B cell (primary cell): ENCODE measurements at regions not wholly inside any gene's neighbourhood (a gene's known extent, or its start where the extent isn't known, plus 50 kb on each side); places are given as distances from the start of the nearest gene placed in this dataset.

Experiments used
- ATAC-seq: fragments of 200-7000 bp; cut with Tn5 transposase; one replicate; pipeline ENCODE4 v1.10.0; 2021; ENCODE audit warnings: low read depth, mild to moderate bottlenecking, moderate number of reproducible peaks, moderate library complexity
- CTCF ChIA-PET: fragments of 350-600 bp; sonication (Branson Sonifier 250); formaldehyde crosslinking; loops from one replicate; lab custom pipeline; 2021; ENCODE audit warnings: antibody characterized with exemption, inconsistent platforms; lab: Charles Lee
- POLR2A ChIA-PET: fragments of 350-600 bp; sonication (Branson Sonifier 250); formaldehyde crosslinking; loops from one replicate; lab custom pipeline; 2021; ENCODE audit warnings: antibody characterized with exemption; lab: Charles Lee
- DNase-seq: peaks from one replicate; pipeline ENCODE4 v3.0.0; 2013
- H2AFZ ChIP-seq: 2 replicates; pipeline ENCODE4 v1.6.1; 2012; ENCODE audit warnings: mild to moderate bottlenecking, low read depth, low read length; ENCODE audit not compliant: insufficient read depth, poor library complexity, severe bottlenecking
- H3K27ac ChIP-seq, 2 donors: 1 replicate in 1 of 2; 2 replicates in 1 of 2; pipeline ENCODE4 v1.5.1; 2012 to 2013; ENCODE audit warnings: low read length in 2 of 2, mild to moderate bottlenecking in 2 of 2, moderate library complexity in 1 of 2
- H3K27me3 ChIP-seq, 4 experiments: fragments of 200-600 bp in 1 of 4; sonication (generic) in 1 of 4; replicated peaks in 1 of 4; 1 replicate in 2 of 4; 2 replicates in 2 of 4; pipeline versions ENCODE4 v1.6.1 to v1.7.0; 2013 to 2016; ENCODE audit warnings: low read length in 3 of 4, mild to moderate bottlenecking in 2 of 4, mixed read lengths in 1 of 4, moderate library complexity in 1 of 4; ENCODE audit not compliant: insufficient read depth in 4 of 4, control insufficient read depth in 3 of 4; ENCODE audit errors: control extremely low read depth in 1 of 4
- H3K36me3 ChIP-seq, 2 experiments: replicated peaks in 1 of 2; 1 replicate in 1 of 2; 2 replicates in 1 of 2; pipeline versions ENCODE4 v1.6.1 to v1.7.1; 2013; ENCODE audit warnings: low read length in 1 of 2; ENCODE audit not compliant: insufficient read depth in 2 of 2, control insufficient read depth in 1 of 2; ENCODE audit errors: control extremely low read depth in 1 of 2, extremely low read depth in 1 of 2
- H3K4me1 ChIP-seq, 2 donors: fragments of 200-600 bp in 1 of 2; sonication (generic) in 1 of 2; 1 replicate in 1 of 2; 2 replicates in 1 of 2; pipeline versions ENCODE4 v1.5.1 to v1.6.1; 2013 to 2017; ENCODE audit warnings: low read length in 2 of 2; ENCODE audit not compliant: control insufficient read depth in 2 of 2, insufficient read depth in 2 of 2
- H3K4me2 ChIP-seq: replicated peaks from 2 replicates; pipeline ENCODE3; 2012; ENCODE audit warnings: mild to moderate bottlenecking, low read depth, low read length; ENCODE audit not compliant: poor library complexity, severe bottlenecking
- H3K4me3 ChIP-seq, 5 experiments: fragments of 200-600 bp in 1 of 5; sonication (generic) in 1 of 5; 1 replicate in 3 of 5; 2 replicates in 2 of 5; pipeline versions ENCODE4 v1.5.1 to v1.7.0; 2011 to 2016; ENCODE audit warnings: low read length in 4 of 5, mild to moderate bottlenecking in 4 of 5, low read depth in 2 of 5, control low read depth in 1 of 5, moderate library complexity in 1 of 5; ENCODE audit not compliant: insufficient read depth in 1 of 5; ENCODE audit errors: control extremely low read depth in 1 of 5, extremely low read depth in 1 of 5
- H3K79me2 ChIP-seq: fragments of 200-600 bp; sonication (generic); one replicate; pipeline ENCODE4 v1.6.0; 2016; ENCODE audit warnings: low read length; ENCODE audit not compliant: control insufficient read depth, insufficient read depth
- H3K9ac ChIP-seq: fragments of 200-600 bp; sonication (generic); 2 replicates; pipeline ENCODE4 v1.6.1; 2017; ENCODE audit warnings: mild to moderate bottlenecking, low read length, moderate library complexity
- H3K9me3 ChIP-seq, 3 donors: one replicate each; pipeline versions ENCODE4 v1.6.1 to v1.7.1; 2013; ENCODE audit warnings: low read length in 2 of 3; ENCODE audit not compliant: control insufficient read depth in 2 of 3, insufficient read depth in 1 of 3; ENCODE audit errors: control extremely low read depth in 1 of 3
- H4K20me1 ChIP-seq: 2 replicates; pipeline ENCODE4 v1.6.0; 2012; ENCODE audit warnings: mild to moderate bottlenecking, low read length; ENCODE audit not compliant: insufficient read depth, control insufficient read depth, poor library complexity, severe bottlenecking
- H3K27ac Mint-ChIP-seq: one replicate; pipeline ENCODE4 v1.8.0; 2021; ENCODE audit warnings: mixed read lengths
- H3K27me3 Mint-ChIP-seq: one replicate; pipeline ENCODE4 v1.8.0; 2021; ENCODE audit warnings: mixed read lengths
- H3K4me1 Mint-ChIP-seq: one replicate; pipeline ENCODE4 v1.8.0; 2021; ENCODE audit warnings: mixed read lengths
- H3K4me3 Mint-ChIP-seq: one replicate; pipeline ENCODE4 v1.8.0; 2021; ENCODE audit warnings: mixed read lengths
- H3K9me3 Mint-ChIP-seq: one replicate; pipeline ENCODE4 v1.8.0; 2022; ENCODE audit warnings: mixed read lengths; ENCODE audit not compliant: insufficient read depth
- EZH2 ChIP-seq: IDR thresholded peaks from 2 replicates; pipeline ENCODE4 v1.6.1; 2012; ENCODE audit warnings: borderline replicate concordance, low read depth, mild to moderate bottlenecking, moderate library complexity, low read length; ENCODE audit not compliant: insufficient read depth, poor library complexity, severe bottlenecking
- WGBS: methylation state at CpG from one replicate; pipeline ENCODE4 v1.1.5; 2013; ENCODE audit warnings: missing lambda C conversion rate; ENCODE audit not compliant: insufficient coverage; 5-methylcytosine and 5-hydroxymethylcytosine counted together
- intact Hi-C: fragments of 100-400 bp; cut with micrococcal nuclease; formaldehyde crosslinking; loops from one replicate; pipeline ENCODE4 v1.10.0; 2022
- TF ChIP-seq, protein P1 (sequence below): fragments of 200-600 bp; IDR thresholded peaks from one replicate; pipeline ENCODE4 v1.8.0; 2022; ENCODE audit warnings: antibody characterized with exemption, mild to moderate bottlenecking

DNA sequence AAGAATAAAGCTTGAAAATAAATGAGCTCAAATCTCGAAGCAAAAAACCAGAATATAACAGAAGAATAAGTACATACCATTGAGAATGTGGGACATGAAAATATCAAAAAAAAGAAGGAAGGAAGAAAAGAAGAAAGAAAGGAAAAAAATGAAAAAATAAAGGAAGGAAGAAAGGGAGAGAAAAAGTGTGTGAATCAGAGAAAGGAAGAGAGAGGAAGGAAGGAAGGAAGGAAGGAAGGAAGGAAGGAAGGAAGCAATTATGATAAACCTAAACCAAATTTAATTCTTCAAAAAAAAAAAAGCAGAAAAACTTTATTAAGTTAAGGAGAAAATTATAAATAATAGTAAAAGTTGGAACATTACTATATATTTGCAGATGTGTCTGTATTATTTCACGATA is 949.8 kb downstream of the NLGN4X start:
- Histone ChIP-seq H3K4me1 (no peaks in the 10 kb centered on the region), H3K27ac (no peak overlapping the region), H4K20me1 (no peaks in the 10 kb centered on the region), H3K4me2 (no peak overlapping the region), H3K9me3 (no peaks in the 10 kb centered on the region), H3K79me2 (no peaks in the 10 kb centered on the region), H3K27me3 (no peaks in the 10 kb centered on the region), H3K4me3 (no peak overlapping the region), H3K9ac (no peak overlapping the region), H2AFZ (no peak overlapping the region), H3K36me3 (no peaks in the 10 kb centered on the region)
- no peak overlapping the region for H3K4me3 Mint-ChIP-seq
- peaks cover 4% of the 10 kb centered on the region for H3K9me3 Mint-ChIP-seq
- H3K27me3 Mint-ChIP-seq = no peaks in the 10 kb centered on the region
- ATAC-seq (no peak), DNase-seq (no peak)
- no peak overlapping the region for H3K27ac Mint-ChIP-seq
- no peaks in the 10 kb centered on the region for H3K4me1 Mint-ChIP-seq
- intact Hi-C loops = no loop called here
- no CpG with 5 or more reads among the region's 2 CpGs for WGBS
- ChIA-PET POLR2A (no interaction called here), CTCF (no interaction called here)
- TF ChIP-seq EZH2 = no peak
- TF ChIP-seq, protein P1, sequence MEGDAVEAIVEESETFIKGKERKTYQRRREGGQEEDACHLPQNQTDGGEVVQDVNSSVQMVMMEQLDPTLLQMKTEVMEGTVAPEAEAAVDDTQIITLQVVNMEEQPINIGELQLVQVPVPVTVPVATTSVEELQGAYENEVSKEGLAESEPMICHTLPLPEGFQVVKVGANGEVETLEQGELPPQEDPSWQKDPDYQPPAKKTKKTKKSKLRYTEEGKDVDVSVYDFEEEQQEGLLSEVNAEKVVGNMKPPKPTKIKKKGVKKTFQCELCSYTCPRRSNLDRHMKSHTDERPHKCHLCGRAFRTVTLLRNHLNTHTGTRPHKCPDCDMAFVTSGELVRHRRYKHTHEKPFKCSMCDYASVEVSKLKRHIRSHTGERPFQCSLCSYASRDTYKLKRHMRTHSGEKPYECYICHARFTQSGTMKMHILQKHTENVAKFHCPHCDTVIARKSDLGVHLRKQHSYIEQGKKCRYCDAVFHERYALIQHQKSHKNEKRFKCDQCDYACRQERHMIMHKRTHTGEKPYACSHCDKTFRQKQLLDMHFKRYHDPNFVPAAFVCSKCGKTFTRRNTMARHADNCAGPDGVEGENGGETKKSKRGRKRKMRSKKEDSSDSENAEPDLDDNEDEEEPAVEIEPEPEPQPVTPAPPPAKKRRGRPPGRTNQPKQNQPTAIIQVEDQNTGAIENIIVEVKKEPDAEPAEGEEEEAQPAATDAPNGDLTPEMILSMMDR = no peak

DNA sequence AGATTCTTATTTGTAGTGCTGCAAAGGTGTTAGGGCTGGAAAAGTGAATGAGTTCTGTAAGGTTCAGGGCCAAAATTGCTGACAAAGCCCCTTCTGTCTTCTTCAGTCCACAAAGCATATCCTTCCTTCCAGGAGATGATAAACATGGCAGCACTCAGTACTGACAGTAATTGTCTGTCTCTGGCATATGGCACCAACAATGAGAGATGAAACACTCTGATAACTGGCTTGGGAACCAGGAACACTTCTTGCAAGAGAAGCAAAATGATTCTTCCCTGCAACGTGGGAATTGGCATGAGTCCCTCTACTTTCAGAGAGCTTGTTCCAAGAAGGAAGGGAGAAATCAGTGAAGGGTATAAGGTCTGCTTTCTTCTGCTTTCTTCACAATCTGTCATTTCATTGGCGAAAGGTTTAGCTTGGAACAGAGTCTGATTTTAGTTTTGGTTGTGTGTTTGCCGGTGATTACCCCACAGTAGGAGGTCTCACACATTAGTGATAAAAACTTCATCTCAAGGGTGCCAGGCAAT is 963.3 kb downstream of the NLGN4X start:
- intact Hi-C loops = no loop called here
- CTCF ChIA-PET = no interaction called here
- no peaks in the 10 kb centered on the region for H3K9me3 Mint-ChIP-seq
- no peaks in the 10 kb centered on the region for H4K20me1 ChIP-seq
- WGBS = 100% methylated on average over 1 of the region's 3 CpGs
- no peak overlapping the region for H3K27ac ChIP-seq
- H3K4me2 ChIP-seq = no peak overlapping the region
- no peaks in the 10 kb centered on the region for H3K79me2 ChIP-seq
- H3K27ac Mint-ChIP-seq = no peak overlapping the region
- no peaks in the 10 kb centered on the region for H3K27me3 ChIP-seq
- H2AFZ ChIP-seq = no peak overlapping the region
- H3K27me3 Mint-ChIP-seq = no peaks in the 10 kb centered on the region
- H3K9me3 ChIP-seq = no peaks in the 10 kb centered on the region
- H3K4me3 Mint-ChIP-seq = no peak overlapping the region
- DNase-seq = no peak
- no peak overlapping the region for H3K4me3 ChIP-seq
- POLR2A ChIA-PET = no interaction called here
- H3K9ac ChIP-seq = no peak overlapping the region
- H3K4me1 Mint-ChIP-seq = no peaks in the 10 kb centered on the region
- H3K36me3 ChIP-seq = no peaks in the 10 kb centered on the region
- no peak for ATAC-seq
- no peak for TF ChIP-seq EZH2
- no peaks in the 10 kb centered on the region for H3K4me1 ChIP-seq
